ENCODE measurements at regions not wholly inside any gene's neighbourhood (a gene's known extent, or its start where the extent isn't known, plus 50 kb on each side); places are given as distances from the start of the nearest gene placed in this dataset.
A peak's percentile ranks its signal among the peaks of the same experiment; 100 is the strongest.

DNA sequence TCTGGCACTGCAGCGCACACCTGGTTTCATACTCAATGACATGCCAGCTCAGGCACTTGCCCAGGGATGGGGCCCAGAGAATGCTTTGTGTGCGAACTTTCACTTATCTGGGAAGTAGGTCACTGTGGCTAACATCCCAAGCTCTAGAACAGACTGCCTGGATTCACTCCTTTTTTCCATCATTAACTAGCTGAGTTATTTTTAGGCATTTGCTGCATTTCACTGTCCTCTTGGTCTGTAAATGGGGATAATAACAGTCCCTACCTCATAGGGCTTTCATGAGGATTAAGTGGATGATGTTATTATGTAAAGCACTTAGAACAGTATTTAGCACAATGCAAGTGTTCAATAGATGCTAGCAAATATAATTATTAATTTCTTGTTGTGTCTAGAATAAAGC, 98.7 kb upstream of the DOCK1 start:
- no peak for ATAC-seq (ENCODE audit: low read depth in 2 of 2)
- peaks cover 0 to 7% (median 0%) of the 10 kb centered on the region in 3 donors for H3K27me3 Mint-ChIP-seq
- no peak for DNase-seq
- no peaks in the 10 kb centered on the region for H3K4me1 Mint-ChIP-seq
- no peak overlapping the region for H3K27ac Mint-ChIP-seq
- H3K36me3 Mint-ChIP-seq = peaks cover 0 to 6% of the 10 kb centered on the region in 2 donors
- peaks cover 4 to 23% (median 10%) of the 10 kb centered on the region in 7 donors for H3K9me3 Mint-ChIP-seq
- no peak overlapping the region for H3K4me3 Mint-ChIP-seq

- H3K27me3 Mint-ChIP-seq = peaks cover 0 to 7% (median 0%) of the 10 kb centered on the region in 3 donors
- H3K4me3 Mint-ChIP-seq = no peak overlapping the region
- DNase-seq (no peak), ATAC-seq (ENCODE audit: low read depth in 2 of 2) (no peak)
- no peak overlapping the region for H3K27ac Mint-ChIP-seq
- peaks cover 4 to 26% (median 8%) of the 10 kb centered on the region in 7 donors for H3K9me3 Mint-ChIP-seq
- peaks cover 0 to 6% of the 10 kb centered on the region in 2 donors for H3K36me3 Mint-ChIP-seq
- H3K4me1 Mint-ChIP-seq = no peaks in the 10 kb centered on the region
These were observed 98.1 kb upstream of the DOCK1 start for GRCh38 chr10:126806991-126807702.

- DNase-seq (no peak), ATAC-seq (ENCODE audit: low read depth in 2 of 2) (no peak)
- peaks cover 0 to 7% (median 0%) of the 10 kb centered on the region in 3 donors for H3K27me3 Mint-ChIP-seq
- peaks cover 0 to 6% of the 10 kb centered on the region in 2 donors for H3K36me3 Mint-ChIP-seq
- H3K9me3 Mint-ChIP-seq = peaks cover 4 to 26% (median 7%) of the 10 kb centered on the region in 7 donors
- no peak overlapping the region for H3K4me3 Mint-ChIP-seq
- no peaks in the 10 kb centered on the region for H3K4me1 Mint-ChIP-seq
- no peak overlapping the region for H3K27ac Mint-ChIP-seq
These were observed 97.1 kb upstream of the DOCK1 start for GRCh38 chr10:126808103-126808502.

- DNase-seq (no peak), ATAC-seq (ENCODE audit: low read depth in 2 of 2) (no peak)
- peaks cover 4 to 33% (median 7%) of the 10 kb centered on the region in 7 donors for H3K9me3 Mint-ChIP-seq
- H3K36me3 Mint-ChIP-seq = peaks cover 0 to 6% of the 10 kb centered on the region in 2 donors
- peaks cover 0 to 5% (median 0%) of the 10 kb centered on the region in 3 donors for H3K27me3 Mint-ChIP-seq
- H3K27ac Mint-ChIP-seq = no peak overlapping the region
- H3K4me1 Mint-ChIP-seq = no peaks in the 10 kb centered on the region
- no peak overlapping the region for H3K4me3 Mint-ChIP-seq
These were observed 91.8 kb upstream of the DOCK1 start for GRCh38 chr10:126813432-126813831.

DNA sequence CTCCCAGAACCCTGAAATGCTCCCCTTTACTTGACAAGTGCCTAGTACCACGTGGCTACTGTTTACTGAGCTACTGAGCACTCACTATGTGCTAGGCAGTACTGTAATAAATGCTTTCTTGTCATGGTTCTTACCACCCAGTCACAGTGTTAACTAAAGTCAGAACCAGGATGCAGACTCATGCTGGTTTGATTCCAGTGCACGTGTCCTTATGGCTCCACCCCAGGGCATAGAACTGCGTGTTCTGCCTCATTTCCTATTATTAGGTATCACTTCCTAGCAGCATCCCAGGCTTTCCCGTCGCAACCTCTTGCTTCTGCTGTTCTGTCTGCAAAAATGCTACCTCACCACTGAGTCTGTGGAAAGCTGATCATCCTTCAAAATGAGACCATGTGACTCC, 71.7 kb upstream of the DOCK1 start:
- Mint-ChIP-seq H3K9me3 (peaks cover 0 to 15% (median 7%) of the 10 kb centered on the region in 7 donors), H3K4me1 (no peaks in the 10 kb centered on the region), H3K27ac (no peak overlapping the region), H3K27me3 (no peaks in the 10 kb centered on the region), H3K4me3 (no peak overlapping the region), H3K36me3 (no peaks in the 10 kb centered on the region)
- no peak for DNase-seq
- no peak for ATAC-seq (ENCODE audit: low read depth in 2 of 2)

- ATAC-seq (ENCODE audit: low read depth in 2 of 2) = no peak
- no peaks in the 10 kb centered on the region for H3K36me3 Mint-ChIP-seq
- DNase-seq = no peak
- peaks cover 0 to 5% (median 3%) of the 10 kb centered on the region in 7 donors for H3K9me3 Mint-ChIP-seq
- H3K4me3 Mint-ChIP-seq = no peak overlapping the region
- no peak overlapping the region for H3K27ac Mint-ChIP-seq
- no peaks in the 10 kb centered on the region for H3K4me1 Mint-ChIP-seq
- no peaks in the 10 kb centered on the region for H3K27me3 Mint-ChIP-seq
These were observed 69.2 kb upstream of the DOCK1 start for GRCh38 chr10:126836009-126836408.

DNA sequence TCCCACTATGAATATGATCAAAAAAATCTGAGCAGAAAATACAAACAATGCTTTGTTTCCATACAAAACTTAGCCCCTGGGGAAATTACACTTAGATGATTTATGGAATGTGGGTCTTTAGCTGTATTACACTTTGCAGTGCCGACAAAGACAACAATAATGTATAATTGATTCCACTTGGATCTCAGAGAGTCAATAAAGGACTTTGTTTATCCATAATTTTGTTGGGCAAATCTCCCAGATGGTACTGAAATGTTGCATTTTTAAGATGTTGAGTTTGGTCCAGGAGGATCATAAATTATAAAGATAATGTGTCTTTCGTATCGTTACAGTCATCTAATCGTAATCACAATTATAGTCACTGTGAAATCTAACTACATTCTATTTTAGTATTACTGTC, 66.9 kb upstream of the DOCK1 start:
- no peak overlapping the region for H3K27ac Mint-ChIP-seq
- ATAC-seq (ENCODE audit: low read depth in 2 of 2) (no peak), DNase-seq (no peak)
- H3K36me3 Mint-ChIP-seq = no peaks in the 10 kb centered on the region
- H3K27me3 Mint-ChIP-seq = no peaks in the 10 kb centered on the region
- H3K4me3 Mint-ChIP-seq = no peak overlapping the region
- H3K9me3 Mint-ChIP-seq = peaks cover 0 to 5% (median 0%) of the 10 kb centered on the region in 7 donors
- no peaks in the 10 kb centered on the region for H3K4me1 Mint-ChIP-seq

DNA sequence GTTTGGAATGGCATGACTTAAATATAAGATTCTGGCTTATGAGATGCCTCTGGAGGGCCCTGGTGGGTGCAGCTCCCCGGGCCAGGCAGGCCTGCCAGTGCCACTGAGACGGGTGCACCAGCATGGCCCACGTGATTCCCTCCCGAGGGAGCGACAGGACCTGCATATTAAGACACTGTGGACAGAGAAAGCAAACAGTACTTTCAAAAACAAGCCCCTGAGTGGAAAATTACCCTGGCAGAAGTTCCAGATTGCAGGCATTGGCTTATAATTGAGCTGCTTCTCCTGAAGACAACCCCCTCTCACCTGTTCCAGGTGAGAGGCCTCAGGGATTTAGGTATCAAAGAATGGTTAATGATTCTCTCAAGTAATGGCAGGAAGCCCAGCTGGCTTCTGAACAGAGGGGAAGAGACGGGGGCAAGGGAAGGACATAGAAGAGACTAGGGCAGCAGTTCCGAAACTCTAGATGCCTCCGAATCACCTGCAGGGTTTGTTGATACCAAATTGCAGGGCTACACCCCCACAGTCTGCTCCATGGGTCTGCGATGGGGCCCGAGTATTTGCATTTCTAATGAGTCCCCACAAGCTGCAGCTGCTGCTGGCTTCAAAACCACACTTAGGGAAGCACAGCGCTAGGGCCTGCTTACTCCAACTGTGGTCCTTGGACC, 66.0 kb upstream of the DOCK1 start:
- ATAC-seq (ENCODE audit: low read depth in 2 of 2) = no peak
- Mint-ChIP-seq H3K36me3 (no peaks in the 10 kb centered on the region), H3K9me3 (peaks cover 0 to 5% (median 0%) of the 10 kb centered on the region in 7 donors), H3K4me1 (no peaks in the 10 kb centered on the region), H3K27me3 (no peaks in the 10 kb centered on the region), H3K27ac (no peak overlapping the region), H3K4me3 (no peak overlapping the region)
- DNase-seq = no peak

DNA sequence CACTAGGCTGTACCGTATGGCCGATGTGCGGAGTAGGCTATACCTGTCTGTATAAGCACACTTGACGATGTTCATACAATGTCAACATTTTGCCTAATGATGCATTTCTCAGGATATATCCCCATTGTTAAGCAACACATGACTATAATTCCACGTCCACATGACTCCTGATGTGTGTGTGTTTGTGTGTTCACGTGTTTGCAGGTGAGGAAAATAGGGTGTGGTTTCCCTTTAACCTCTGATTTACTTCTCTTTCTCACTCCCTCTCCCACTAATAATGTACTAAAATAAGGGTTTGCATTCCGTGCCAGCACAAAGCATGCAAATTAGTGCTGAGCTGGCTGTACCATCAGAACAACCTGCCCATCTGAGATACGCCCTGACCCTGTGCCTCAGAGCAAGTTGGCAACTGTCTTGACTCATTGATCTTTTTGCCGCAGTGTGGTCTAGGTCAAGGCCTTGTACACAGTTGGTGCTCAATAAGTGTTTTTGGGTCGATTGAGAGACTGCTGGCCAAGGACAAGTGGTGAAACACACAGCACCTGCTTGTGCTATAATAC, 64.6 kb upstream of the DOCK1 start:
- H3K4me3 Mint-ChIP-seq = peak overlapping the region in 1 of 8 donors; percentile 47
- H3K27ac Mint-ChIP-seq = no peak overlapping the region
- peaks cover 0 to 10% (median 0%) of the 10 kb centered on the region in 7 donors for H3K9me3 Mint-ChIP-seq
- H3K27me3 Mint-ChIP-seq = no peaks in the 10 kb centered on the region
- H3K4me1 Mint-ChIP-seq = no peaks in the 10 kb centered on the region
- no peaks in the 10 kb centered on the region for H3K36me3 Mint-ChIP-seq
- no peak for ATAC-seq (ENCODE audit: low read depth in 2 of 2)
- DNase-seq = no peak

DNA sequence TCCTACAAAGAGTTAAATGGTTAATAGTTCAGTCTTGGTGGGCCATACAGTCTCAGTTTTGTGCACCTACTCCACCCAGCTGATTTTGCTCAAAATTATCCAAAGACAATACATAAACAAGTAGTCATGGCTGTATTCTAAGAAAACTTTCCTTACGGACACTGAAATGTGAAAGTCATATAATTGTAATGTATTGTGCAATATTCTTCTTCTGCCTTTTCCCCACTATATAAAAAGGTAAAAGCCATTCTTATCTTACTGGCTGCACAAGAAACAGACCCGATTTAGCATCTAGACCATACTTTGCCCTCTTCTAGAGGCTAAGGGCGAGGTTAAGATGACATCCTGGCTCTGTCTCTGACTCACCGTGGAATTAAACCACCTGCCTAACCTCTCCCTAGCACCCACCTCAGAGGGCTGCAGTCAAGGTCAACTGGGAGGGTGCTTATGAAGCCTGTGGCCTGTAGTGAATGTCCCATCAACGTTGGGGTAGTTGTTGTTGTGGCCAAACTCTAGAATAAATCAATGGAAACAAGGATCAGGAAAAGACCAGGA, 63.8 kb upstream of the DOCK1 start:
- DNase-seq (no peak), ATAC-seq (ENCODE audit: low read depth in 2 of 2) (no peak)
- no peaks in the 10 kb centered on the region for H3K36me3 Mint-ChIP-seq
- no peak overlapping the region for H3K4me3 Mint-ChIP-seq
- H3K4me1 Mint-ChIP-seq = no peaks in the 10 kb centered on the region
- peaks cover 0 to 10% (median 0%) of the 10 kb centered on the region in 7 donors for H3K9me3 Mint-ChIP-seq
- no peak overlapping the region for H3K27ac Mint-ChIP-seq
- H3K27me3 Mint-ChIP-seq = peaks cover 0 to under 1% (median 0%) of the 10 kb centered on the region in 3 donors

DNA sequence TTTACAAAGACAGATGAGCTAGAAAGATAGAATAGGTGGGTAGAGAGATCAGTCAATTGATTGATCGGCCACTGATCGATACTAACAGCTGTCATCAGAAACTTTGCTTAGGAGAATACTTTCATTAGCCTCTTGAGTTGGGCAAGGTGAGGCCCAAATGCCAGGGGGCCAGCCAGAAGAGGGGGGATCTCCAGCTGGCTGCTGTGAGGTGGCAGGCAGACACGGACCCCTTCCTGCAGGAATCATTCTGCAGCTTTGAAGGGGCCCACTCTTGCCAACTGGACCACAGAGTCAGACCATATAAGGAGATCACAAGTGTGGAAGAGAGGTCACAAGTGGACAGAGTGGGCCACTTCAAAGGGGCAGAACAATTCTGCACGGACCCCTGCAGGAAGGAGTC, 62.9 kb upstream of the DOCK1 start:
- no peaks in the 10 kb centered on the region for H3K36me3 Mint-ChIP-seq
- ATAC-seq (ENCODE audit: low read depth in 2 of 2) (no peak), DNase-seq (no peak)
- no peaks in the 10 kb centered on the region for H3K4me1 Mint-ChIP-seq
- H3K9me3 Mint-ChIP-seq = peaks cover 0 to 10% (median 0%) of the 10 kb centered on the region in 7 donors
- no peak overlapping the region for H3K27ac Mint-ChIP-seq
- peaks cover 0 to 4% (median 0%) of the 10 kb centered on the region in 3 donors for H3K27me3 Mint-ChIP-seq
- no peak overlapping the region for H3K4me3 Mint-ChIP-seq

DNA sequence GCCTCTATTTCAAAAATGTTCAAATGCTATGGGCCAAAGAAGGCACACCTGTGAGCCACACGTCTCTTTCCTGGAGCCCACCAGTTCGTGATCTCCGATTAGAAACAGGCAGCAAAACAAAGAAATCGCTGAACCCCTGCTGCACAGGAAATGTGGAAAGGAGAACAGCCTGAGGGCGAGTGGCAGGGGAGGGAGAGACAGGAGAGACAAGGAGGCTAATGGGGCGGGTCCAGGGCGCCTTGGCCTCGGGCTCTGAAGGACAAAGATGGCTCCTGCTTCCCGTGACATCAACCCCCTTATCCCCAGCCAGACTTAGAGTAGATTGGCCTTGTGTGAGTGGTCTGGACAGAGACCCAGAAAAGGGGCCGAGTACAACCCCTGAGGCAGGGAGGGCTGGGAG, 62.4 kb upstream of the DOCK1 start:
- Mint-ChIP-seq H3K27me3 (peaks cover 0 to 4% (median 0%) of the 10 kb centered on the region in 3 donors), H3K9me3 (peaks cover 0 to 10% (median 0%) of the 10 kb centered on the region in 7 donors), H3K27ac (no peak overlapping the region), H3K4me1 (no peaks in the 10 kb centered on the region), H3K4me3 (no peak overlapping the region), H3K36me3 (no peaks in the 10 kb centered on the region)
- no peak for DNase-seq
- ATAC-seq (ENCODE audit: low read depth in 2 of 2) = no peak

GRCh38 chr10:126843299-126843934, 61.8 kb upstream of the DOCK1 start:
- H3K27ac Mint-ChIP-seq = no peak overlapping the region
- ATAC-seq (ENCODE audit: low read depth in 2 of 2) (no peak), DNase-seq (no peak)
- peaks cover 0 to 10% (median 0%) of the 10 kb centered on the region in 7 donors for H3K9me3 Mint-ChIP-seq
- no peak overlapping the region for H3K4me3 Mint-ChIP-seq
- H3K27me3 Mint-ChIP-seq = peaks cover 0 to 4% (median 0%) of the 10 kb centered on the region in 3 donors
- H3K4me1 Mint-ChIP-seq = no peaks in the 10 kb centered on the region
- no peaks in the 10 kb centered on the region for H3K36me3 Mint-ChIP-seq

Data from naive B cell (primary cell).